ENCODE measurements at regions not wholly inside any gene's neighbourhood (a gene's known extent, or its start where the extent isn't known, plus 50 kb on each side); places are given as distances from the start of the nearest gene placed in this dataset.

DNA sequence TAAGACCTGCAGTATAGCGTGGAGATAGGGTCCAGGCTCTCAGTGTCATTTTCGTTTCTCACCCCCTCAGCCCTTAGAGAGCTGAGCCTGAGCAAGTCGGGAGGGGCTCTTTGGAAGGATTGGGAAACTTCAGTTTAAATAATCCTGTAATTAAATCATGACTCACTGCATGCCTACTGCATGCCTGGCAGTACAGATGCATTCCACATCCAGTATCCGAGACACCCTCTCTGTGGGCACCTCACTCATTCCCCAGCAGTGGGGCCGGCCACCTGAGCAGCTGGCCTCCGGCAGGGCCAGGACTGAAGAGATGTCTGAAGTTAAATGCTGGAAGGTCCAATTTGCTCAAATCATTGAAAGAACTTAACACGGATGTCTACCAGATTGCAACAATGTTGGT is 316.6 kb downstream of the THBS2 start:
- peak; percentile 82 for ATAC-seq (ENCODE audit: low read depth)
- H4K8ac ChIP-seq (ENCODE audit: low read depth in 2 of 2, low read length in 2 of 2) = no peak overlapping the region
- H3K4me1 ChIP-seq (ENCODE audit: control insufficient read depth, insufficient read depth, low read length) = peaks cover 2% of the 10 kb centered on the region; the same call in 1 of the 2 replicates
- no peak overlapping the region for H3K14ac ChIP-seq (replicated peaks; ENCODE audit: low read depth, low read length)
- no peak overlapping the region for H2BK20ac ChIP-seq (ENCODE audit: low read depth, low read length)
- H2BK120ac ChIP-seq (ENCODE audit: low read depth, low read length) = no peak overlapping the region
- no TSS peak for BruUV-seq (replicated peaks)
- no peak overlapping the region for H3K4me2 ChIP-seq (ENCODE audit: low read depth, low read length)
- H2AK5ac ChIP-seq (ENCODE audit: low read depth, low read length) = no peak overlapping the region
- no peak overlapping the region for H3K23ac ChIP-seq (ENCODE audit: low read depth, low read length)
- no peak overlapping the region for H3K18ac ChIP-seq (ENCODE audit: low read depth, low read length)
- in situ Hi-C loops (cut with MboI; ENCODE audit: low sequenced_read_pairs) = no loop called here
- dilution Hi-C loops (cut with HindIII; ENCODE audit: low sequenced_read_pairs, unreplicated experiment) = no loop called here
- H4K91ac ChIP-seq (ENCODE audit: insufficient read depth, low read depth, low read length) = no peak overlapping the region
- H4K5ac ChIP-seq (ENCODE audit: low read depth, low read length) = no peak overlapping the region
- H3K27me3 ChIP-seq (ENCODE audit: control insufficient read depth, insufficient read depth, low read length) = peaks cover 2% of the 10 kb centered on the region; the same call in 1 of the 2 replicates
- intact Hi-C loops (cut with micrococcal nuclease) = no loop called here
- DNase-seq = peak; percentile 12
- no peak overlapping the region for H2AK9ac ChIP-seq (replicated peaks; ENCODE audit: low read depth, low read length, poor library complexity)
- H3K36me3 ChIP-seq (ENCODE audit: control insufficient read depth, insufficient read depth, low read length) = no peaks in the 10 kb centered on the region
- ChIA-PET POLR2A (ENCODE audit: unreplicated experiment) (no interaction called here), CTCF (no interaction called here)
- no peak overlapping the region for H3K4me3 ChIP-seq (ENCODE audit: insufficient read depth, low read depth, low read length)
- no peak overlapping the region for H3K4ac ChIP-seq (ENCODE audit: low read depth, low read length)
- TF ChIP-seq CEBPB (IDR thresholded peaks at IDR 0.05; ENCODE audit: low read depth, low read length) (0 out of 2 replicates have a peak, but pooled peaks have one; percentile 19), BHLHE40 (IDR thresholded peaks at IDR 0.05; ENCODE audit: low read depth, low read length) (no peak)
- no peak overlapping the region for H2BK15ac ChIP-seq (ENCODE audit: low read depth, low read length)
- H2BK5ac ChIP-seq (ENCODE audit: low read depth, low read length, poor library complexity, severe bottlenecking) = no peak overlapping the region
- H3K9ac ChIP-seq (ENCODE audit: low read depth, low read length) = no peak overlapping the region
- H3K9me3 ChIP-seq (ENCODE audit: control insufficient read depth, insufficient read depth, low read length) = peaks cover 3% of the 10 kb centered on the region; the same call in 1 of the 2 replicates
- H3K56ac ChIP-seq (ENCODE audit: extremely low read depth, insufficient read depth, low read length) = no peak overlapping the region
- H3K79me1 ChIP-seq (ENCODE audit: low read depth in 1 of 2, low read length in 2 of 2) = no peaks in the 10 kb centered on the region
- H4K20me1 ChIP-seq (ENCODE audit: insufficient read depth, low read length) = no peaks in the 10 kb centered on the region
- no peak overlapping the region for H2AFZ ChIP-seq (replicated peaks; ENCODE audit: low read length, poor library complexity)
- WGBS, 2 experiments (ENCODE audit: extremely low coverage in 2 of 2, insufficient read length in 1 of 2) = 89% methylated on average over 3 of the region's 7 CpGs; no CpG with 5 or more reads in 1 of the 2 experiments
- H3K27ac ChIP-seq (ENCODE audit: insufficient read depth, low read length) = no peak overlapping the region
- no peaks in the 10 kb centered on the region for H3K9me1 ChIP-seq (ENCODE audit: insufficient read depth, low read length)
